Adrenal gland (tissue), 9 donors: ENCODE measurements at regions not wholly inside any gene's neighbourhood (a gene's known extent, or its start where the extent isn't known, plus 50 kb on each side); places are given as distances from the start of the nearest gene placed in this dataset.

Experiments
- DNase-seq, 7 donors: peaks; one replicate each; pipeline ENCODE4 v3.0.0-alpha.2; 2019 to 2020
- H3K27ac ChIP-seq, 5 donors: fragments of 200-600 bp; sonication (generic) in 4 of 5; 1 replicate in 3 of 5; 2 replicates in 2 of 5; pipeline versions ENCODE4 v1.5.1 to v1.8.0; 2016 to 2020; ENCODE audit warnings: mild to moderate bottlenecking in 1 of 5
- H3K27me3 ChIP-seq: fragments of 200-600 bp; 2 replicates; pipeline ENCODE4 v1.8.0; 2021
- H3K36me3 ChIP-seq, 2 donors: fragments of 200-600 bp; replicated peaks in 1 of 2; 1 replicate in 1 of 2; 2 replicates in 1 of 2; pipeline versions ENCODE4 v1.5.1 to v1.8.0; 2018 to 2022
- H3K4me1 ChIP-seq, 2 donors: fragments of 200-600 bp; replicated peaks in 1 of 2; 1 replicate in 1 of 2; 2 replicates in 1 of 2; pipeline versions ENCODE4 v1.5.1 to v1.8.0; 2018 to 2021
- H3K4me3 ChIP-seq, 4 donors: fragments of 200-600 bp; sonication (generic) in 3 of 4; one replicate each; pipeline ENCODE4 v1.5.1; 2016 to 2018
- H3K9me3 ChIP-seq, 3 donors: fragments of 200-600 bp; sonication (generic) in 1 of 3; replicated peaks in 1 of 3; 1 replicate in 2 of 3; 2 replicates in 1 of 3; pipeline versions ENCODE4 v1.5.1 to v1.8.0; 2016 to 2021
- CTCF ChIP-seq, 6 experiments: fragments of 450-650 bp in 4 of 6; fragments of 200-600 bp in 2 of 6; sonication (generic) in 1 of 6; IDR thresholded peaks; 1 replicate in 5 of 6; 2 replicates in 1 of 6; pipeline versions ENCODE4 v1.5.1 to v1.8.0; 2016 to 2021; ENCODE audit warnings: antibody characterized with exemption in 6 of 6, mild to moderate bottlenecking in 2 of 6, moderate library complexity in 1 of 6
- POLR2A ChIP-seq, 2 donors: fragments of 450-650 bp; IDR thresholded peaks; one replicate each; pipeline ENCODE4 v1.6.1; 2017; ENCODE audit warnings: antibody characterized with exemption in 2 of 2, mild to moderate bottlenecking in 2 of 2, moderate library complexity in 1 of 2
- WGBS, 4 donors: extraction: QIAGEN DNeasy Blood & Tissue Kit in 2 of 4; methylation state at CpG; one replicate each; pipeline versions ENCODE4 v1.1.5 to v1.1.7; 2013 to 2017; 5-methylcytosine and 5-hydroxymethylcytosine counted together
- intact Hi-C, 2 donors: fragments of 100-400 bp; cut with DNase I; formaldehyde crosslinking; loops; one replicate each; pipeline versions ENCODE4 v1.14.1 to v1.15.0; 2022 to 2023
- donor health status: healthy with polysubstance abuse.
- donor health status: Bipolar disorder and iron deficiency.
- donor health status: DM: yes; HTN: yes; CAD: no.
- donor health status: DM: no; HTN: no; CAD: no.
- donor health status: DM: no; HTN: no; CAD: no.

GRCh38 chr4:8742546-8742945 is 129.1 kb downstream of the HMX1 start:
- peak in 1 of 7 donors; percentile 2 for DNase-seq
- Histone ChIP-seq H3K4me3 (no peak overlapping the region), H3K27me3 (peaks cover 4% of the 10 kb centered on the region), H3K9me3 (no peaks in the 10 kb centered on the region), H3K27ac (no peak overlapping the region), H3K36me3 (no peaks in the 10 kb centered on the region), H3K4me1 (no peaks in the 10 kb centered on the region)
- no peak for TF ChIP-seq CTCF (IDR thresholded peaks at IDR 0.05)
- TF ChIP-seq POLR2A (IDR thresholded peaks at IDR 0.05) = no peak
- WGBS, 4 donors = 55 to 68% (median 62%) methylated on average over 2 of the region's 2 CpGs
- intact Hi-C loops = no loop called here

- intact Hi-C loops = no loop called here
- TF ChIP-seq POLR2A (IDR thresholded peaks at IDR 0.05) = no peak
- TF ChIP-seq CTCF (IDR thresholded peaks at IDR 0.05) = no peak
- Histone ChIP-seq H3K27me3 (peaks cover 4% of the 10 kb centered on the region), H3K36me3 (no peaks in the 10 kb centered on the region), H3K4me1 (no peaks in the 10 kb centered on the region), H3K27ac (no peak overlapping the region), H3K9me3 (no peaks in the 10 kb centered on the region), H3K4me3 (no peak overlapping the region)
- peak in 1 of 7 donors; percentile 8 for DNase-seq
- 71 to 84% (median 80%) methylated on average over 11 to 12 of the region's 12 CpGs for WGBS, 4 donors
Measured at GRCh38 chr4:8741513-8742226, 130.0 kb downstream of the HMX1 start.

- WGBS, 4 donors = 40 to 57% (median 51%) methylated on average over 4 to 22 of the region's 22 CpGs
- peaks cover 4% of the 10 kb centered on the region for H3K27me3 ChIP-seq
- no peak overlapping the region for H3K4me3 ChIP-seq
- no peak overlapping the region for H3K27ac ChIP-seq
- intact Hi-C loops = no loop called here
- peak in 1 of 7 donors; percentile 7 for DNase-seq
- no peaks in the 10 kb centered on the region for H3K9me3 ChIP-seq
- no peaks in the 10 kb centered on the region for H3K4me1 ChIP-seq
- no peak for TF ChIP-seq CTCF (IDR thresholded peaks at IDR 0.05)
- no peak for TF ChIP-seq POLR2A (IDR thresholded peaks at IDR 0.05)
- H3K36me3 ChIP-seq = no peaks in the 10 kb centered on the region
Measured at GRCh38 chr4:8740666-8741395, 130.8 kb downstream of the HMX1 start.

- no peak for TF ChIP-seq POLR2A (IDR thresholded peaks at IDR 0.05)
- TF ChIP-seq CTCF (IDR thresholded peaks at IDR 0.05) = no peak
Measured at GRCh38 chr4:8739820-8740665, 131.6 kb downstream of the HMX1 start.

More at GRCh38 chr4:8739820-8740665, 131.6 kb downstream of the HMX1 start:
- Histone ChIP-seq H3K4me3 (no peak overlapping the region), H3K27me3 (peaks cover 4% of the 10 kb centered on the region), H3K36me3 (no peaks in the 10 kb centered on the region), H3K27ac (no peak overlapping the region), H3K4me1 (no peaks in the 10 kb centered on the region), H3K9me3 (no peaks in the 10 kb centered on the region)
- intact Hi-C loops = no loop called here
- DNase-seq = no peak
- WGBS, 4 donors = 62 to 66% (median 64%) methylated on average over 18 to 23 of the region's 23 CpGs
